Ishikawa (cell line): ENCODE measurements at regions not wholly inside any gene's neighbourhood (a gene's known extent, or its start where the extent isn't known, plus 50 kb on each side); places are given as distances from the start of the nearest gene placed in this dataset.

ENCODE experiments used
- CEBPB ChIP-seq: IDR thresholded peaks from 2 replicates; pipeline ENCODE4 v1.6.1; 2012
- CREB1 ChIP-seq: IDR thresholded peaks from 2 replicates; pipeline ENCODE4 v1.6.1; 2012; ENCODE audit warnings: low read depth
- EGR1 ChIP-seq: IDR thresholded peaks from 2 replicates; pipeline ENCODE4 v1.6.1; 2012
- EP300 ChIP-seq: IDR thresholded peaks from 2 replicates; pipeline ENCODE4 v1.6.1; 2012; ENCODE audit warnings: borderline replicate concordance
- FOXM1 ChIP-seq: IDR thresholded peaks from 2 replicates; pipeline ENCODE4 v1.6.1; 2012; ENCODE audit warnings: low read depth, borderline replicate concordance
- NFIC ChIP-seq: IDR thresholded peaks from 2 replicates; pipeline ENCODE4 v1.6.1; 2012
- RAD21 ChIP-seq: IDR thresholded peaks from 2 replicates; pipeline ENCODE4 v1.6.1; 2012; ENCODE audit warnings: low read depth
- TAF1 ChIP-seq: IDR thresholded peaks from 2 replicates; pipeline ENCODE4 v1.6.1; 2012; ENCODE audit warnings: low read depth, mild to moderate bottlenecking
- TCF12 ChIP-seq: IDR thresholded peaks from 2 replicates; pipeline ENCODE4 v1.6.1; 2012; ENCODE audit warnings: low read depth
- TEAD4 ChIP-seq: IDR thresholded peaks from 2 replicates; pipeline ENCODE4 v1.6.1; 2012
- USF1 ChIP-seq: IDR thresholded peaks from 2 replicates; pipeline ENCODE4 v1.6.1; 2012
- YY1 ChIP-seq: IDR thresholded peaks from 2 replicates; pipeline ENCODE4 v1.6.1; 2012; ENCODE audit warnings: low read depth
- ZBTB7A ChIP-seq: IDR thresholded peaks from 2 replicates; pipeline ENCODE4 v1.6.1; 2012; ENCODE audit warnings: low read depth
- TF ChIP-seq, protein P1 (sequence below): IDR thresholded peaks from 2 replicates; pipeline ENCODE4 v1.6.1; 2012; ENCODE audit warnings: low read depth, mild to moderate bottlenecking

- TF ChIP-seq EP300, result no peak
- no peak for TF ChIP-seq YY1
- TF ChIP-seq, protein P1, sequence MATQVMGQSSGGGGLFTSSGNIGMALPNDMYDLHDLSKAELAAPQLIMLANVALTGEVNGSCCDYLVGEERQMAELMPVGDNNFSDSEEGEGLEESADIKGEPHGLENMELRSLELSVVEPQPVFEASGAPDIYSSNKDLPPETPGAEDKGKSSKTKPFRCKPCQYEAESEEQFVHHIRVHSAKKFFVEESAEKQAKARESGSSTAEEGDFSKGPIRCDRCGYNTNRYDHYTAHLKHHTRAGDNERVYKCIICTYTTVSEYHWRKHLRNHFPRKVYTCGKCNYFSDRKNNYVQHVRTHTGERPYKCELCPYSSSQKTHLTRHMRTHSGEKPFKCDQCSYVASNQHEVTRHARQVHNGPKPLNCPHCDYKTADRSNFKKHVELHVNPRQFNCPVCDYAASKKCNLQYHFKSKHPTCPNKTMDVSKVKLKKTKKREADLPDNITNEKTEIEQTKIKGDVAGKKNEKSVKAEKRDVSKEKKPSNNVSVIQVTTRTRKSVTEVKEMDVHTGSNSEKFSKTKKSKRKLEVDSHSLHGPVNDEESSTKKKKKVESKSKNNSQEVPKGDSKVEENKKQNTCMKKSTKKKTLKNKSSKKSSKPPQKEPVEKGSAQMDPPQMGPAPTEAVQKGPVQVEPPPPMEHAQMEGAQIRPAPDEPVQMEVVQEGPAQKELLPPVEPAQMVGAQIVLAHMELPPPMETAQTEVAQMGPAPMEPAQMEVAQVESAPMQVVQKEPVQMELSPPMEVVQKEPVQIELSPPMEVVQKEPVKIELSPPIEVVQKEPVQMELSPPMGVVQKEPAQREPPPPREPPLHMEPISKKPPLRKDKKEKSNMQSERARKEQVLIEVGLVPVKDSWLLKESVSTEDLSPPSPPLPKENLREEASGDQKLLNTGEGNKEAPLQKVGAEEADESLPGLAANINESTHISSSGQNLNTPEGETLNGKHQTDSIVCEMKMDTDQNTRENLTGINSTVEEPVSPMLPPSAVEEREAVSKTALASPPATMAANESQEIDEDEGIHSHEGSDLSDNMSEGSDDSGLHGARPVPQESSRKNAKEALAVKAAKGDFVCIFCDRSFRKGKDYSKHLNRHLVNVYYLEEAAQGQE, result no peak
- no peak for TF ChIP-seq TEAD4
- TF ChIP-seq RAD21, result no peak
- TF ChIP-seq NFIC, result no peak
- TF ChIP-seq FOXM1, result no peak
- TF ChIP-seq ZBTB7A, result no peak
- no peak for TF ChIP-seq CREB1
- no peak for TF ChIP-seq CEBPB
- no peak for TF ChIP-seq EGR1
- no peak for TF ChIP-seq TCF12
- no peak for TF ChIP-seq TAF1
- no peak for TF ChIP-seq USF1
Observed at GRCh38 chr2:200239216-200239615, 67.3 kb upstream of the SPATS2L start.
